Aorta (tissue), 5 donors: ENCODE measurements at regions not wholly inside any gene's neighbourhood (a gene's known extent, or its start where the extent isn't known, plus 50 kb on each side); places are given as distances from the start of the nearest gene placed in this dataset.

ENCODE experiments used
- ATAC-seq: fragments of 200-7000 bp; cut with Tn5 transposase; one replicate; pipeline ENCODE4 v1.9.1; 2022; ENCODE audit warnings: moderate library complexity; ENCODE audit not compliant: low FRiP score
- DNase-seq, 2 donors: peaks; one replicate each; pipeline ENCODE4 v3.0.0-alpha.2; 2020
- H3K27ac ChIP-seq, 2 donors: one replicate each; pipeline ENCODE4 v1.5.1; 2013; ENCODE audit warnings: low read length in 2 of 2, mild to moderate bottlenecking in 2 of 2, moderate library complexity in 2 of 2, control low read depth in 1 of 2, inconsistent platforms in 1 of 2, low read depth in 1 of 2
- H3K27me3 ChIP-seq, 2 donors: one replicate each; pipeline ENCODE4 v1.6.1; 2013; ENCODE audit warnings: control low read depth in 1 of 2, low read length in 1 of 2, mild to moderate bottlenecking in 1 of 2, moderate library complexity in 1 of 2; ENCODE audit not compliant: insufficient read depth in 2 of 2, control insufficient read depth in 1 of 2
- H3K36me3 ChIP-seq, 2 donors: one replicate each; pipeline ENCODE4 v1.6.1; 2013; ENCODE audit warnings: control low read depth in 1 of 2, low read length in 1 of 2, mild to moderate bottlenecking in 1 of 2; ENCODE audit not compliant: insufficient read depth in 2 of 2, control insufficient read depth in 1 of 2
- H3K4me1 ChIP-seq, 2 donors: one replicate each; pipeline ENCODE4 v1.6.1; 2013; ENCODE audit warnings: low read length in 2 of 2, control low read depth in 1 of 2, mild to moderate bottlenecking in 1 of 2, moderate library complexity in 1 of 2; ENCODE audit not compliant: insufficient read depth in 2 of 2, control insufficient read depth in 1 of 2
- H3K4me3 ChIP-seq, 2 donors: one replicate each; pipeline ENCODE4 v1.5.1; 2013; ENCODE audit warnings: low read length in 2 of 2, control low read depth in 1 of 2, mild to moderate bottlenecking in 1 of 2
- H3K9me3 ChIP-seq: one replicate; pipeline ENCODE4 v1.6.1; 2013; ENCODE audit warnings: mild to moderate bottlenecking, low read length; ENCODE audit not compliant: control insufficient read depth
- WGBS, 2 donors: extraction: QIAGEN DNeasy Blood & Tissue Kit; methylation state at CpG; one replicate each; pipeline ENCODE4 v1.1.7; 2013; 5-methylcytosine and 5-hydroxymethylcytosine counted together
- intact Hi-C, 2 donors: fragments of 100-400 bp; cut with DNase I; formaldehyde crosslinking; loops; one replicate each; pipeline versions ENCODE4 v1.14.2 to v1.15.0; 2022
- donor health status: healthy with polysubstance abuse.
- donor health status: Bipolar disorder and iron deficiency.
- donor health status: DM: no; HTN: no; CAD: no.
- donor health status: DM: no; HTN: no; CAD: no.
- donor health status: DM: yes; HTN: yes; CAD: no.

DNA sequence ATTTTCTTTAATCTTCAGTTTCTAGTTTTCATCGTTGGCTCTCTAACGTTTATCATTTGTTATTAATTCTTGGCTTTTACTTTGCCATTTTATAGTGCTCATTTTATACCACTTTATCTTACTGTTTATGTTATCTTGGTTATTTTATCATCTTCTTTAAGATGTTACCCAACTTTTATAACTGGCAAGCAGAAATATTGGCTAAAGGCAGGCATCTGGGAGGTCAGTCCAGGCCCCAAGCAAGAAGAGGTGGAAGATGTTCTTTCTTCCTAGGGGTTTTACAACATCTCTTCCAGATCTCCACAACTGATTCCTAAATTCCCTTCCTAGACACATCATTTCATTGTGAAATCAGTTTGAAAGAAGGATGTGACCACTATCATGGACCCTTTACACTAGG is 208.1 kb downstream of the AHR start:
- no peaks in the 10 kb centered on the region for H3K27me3 ChIP-seq
- no peak overlapping the region for H3K4me3 ChIP-seq
- H3K27ac ChIP-seq, result no peak overlapping the region
- 81 to 82% methylated on average over 2 of the region's 2 CpGs for WGBS, 2 donors
- H3K9me3 ChIP-seq, result no peaks in the 10 kb centered on the region
- DNase-seq, result no peak
- no peaks in the 10 kb centered on the region for H3K36me3 ChIP-seq
- ATAC-seq, result no peak
- H3K4me1 ChIP-seq, result no peaks in the 10 kb centered on the region
- intact Hi-C loops, result loop anchor here in 1 of 2 donors (5.0 kb wide), 1 partner anchor 36 kb away; no protein-coding TSS in a partner anchor

DNA sequence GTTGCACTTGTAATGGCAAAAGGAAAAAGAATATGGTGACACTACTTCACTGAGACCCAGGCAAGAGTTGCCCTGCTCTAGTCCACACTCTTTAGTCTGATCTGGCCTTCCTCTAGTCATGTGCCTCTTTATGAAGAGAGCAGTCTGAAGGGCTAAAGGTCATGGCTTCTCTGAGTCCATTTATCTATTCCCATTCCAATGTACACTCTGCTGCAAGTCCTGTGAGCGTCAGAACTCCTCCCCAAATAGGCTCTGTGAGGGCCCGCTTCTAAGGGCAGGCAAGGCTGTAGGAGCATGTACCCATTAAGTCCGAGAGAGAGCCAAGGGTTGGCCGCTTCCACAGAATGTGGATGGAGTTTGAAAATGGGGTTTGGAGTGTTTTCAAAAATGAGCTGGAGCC is 209.3 kb downstream of the AHR start:
- Histone ChIP-seq H3K27ac (no peak overlapping the region), H3K4me3 (no peak overlapping the region), H3K9me3 (no peaks in the 10 kb centered on the region), H3K27me3 (no peaks in the 10 kb centered on the region), H3K4me1 (no peaks in the 10 kb centered on the region), H3K36me3 (no peaks in the 10 kb centered on the region)
- ATAC-seq (no peak), DNase-seq (no peak)
- WGBS, 2 donors, result 95 to 97% methylated on average over 4 of the region's 4 CpGs
- intact Hi-C loops, result loop anchor here in 1 of 2 donors (5.0 kb wide), 1 partner anchor 35 kb away; no protein-coding TSS in a partner anchor

DNA sequence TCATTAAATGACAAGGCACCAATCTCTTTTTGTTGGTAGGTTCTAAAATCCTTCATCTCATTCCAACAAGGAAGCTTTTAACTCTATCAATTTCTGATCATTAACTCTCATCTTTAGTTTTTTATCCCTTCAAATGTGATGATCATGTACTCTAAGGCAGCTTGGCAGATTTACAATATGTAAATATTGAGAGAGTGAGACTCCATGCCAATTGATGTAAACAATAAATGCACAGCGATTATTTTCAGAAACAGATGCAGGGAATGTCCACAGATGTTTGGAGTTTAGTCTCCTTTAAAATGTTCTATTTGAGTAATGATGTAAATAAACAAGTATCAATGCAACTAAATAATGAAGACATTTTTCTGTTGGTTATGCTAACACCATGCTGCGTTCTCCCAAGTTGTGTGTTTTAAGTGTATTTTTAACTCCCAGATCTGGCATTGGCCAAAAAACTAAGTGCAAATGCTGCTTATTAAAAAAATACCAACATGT is 213.8 kb downstream of the AHR start:
- intact Hi-C loops, result no loop called here
- 38 to 39% methylated on average over 2 of the region's 2 CpGs for WGBS, 2 donors

DNA sequence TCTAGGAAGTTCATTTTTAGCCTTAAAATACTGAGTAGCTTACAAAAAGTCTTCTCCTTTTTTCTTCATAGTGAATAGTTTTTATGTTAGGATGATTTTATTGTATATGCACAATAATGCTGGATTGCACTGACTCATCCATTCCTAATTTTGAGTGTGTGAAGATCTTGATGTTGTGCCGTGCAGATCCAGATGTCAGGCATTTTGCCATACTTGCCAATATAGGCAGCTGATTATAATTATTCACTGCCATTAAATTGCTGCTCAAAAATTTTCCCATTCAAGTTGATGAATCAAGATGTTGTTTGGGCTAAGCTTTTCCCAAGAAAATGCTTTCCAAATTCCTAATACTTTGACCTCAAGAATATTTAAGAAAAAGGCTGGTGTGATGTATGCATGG is 218.3 kb downstream of the AHR start:
- H3K27ac ChIP-seq, result no peak overlapping the region
- no peaks in the 10 kb centered on the region for H3K4me1 ChIP-seq
- no peak for ATAC-seq
- DNase-seq, result no peak
- intact Hi-C loops, result no loop called here
- H3K27me3 ChIP-seq, result no peaks in the 10 kb centered on the region
- H3K9me3 ChIP-seq, result no peaks in the 10 kb centered on the region
- no peaks in the 10 kb centered on the region for H3K36me3 ChIP-seq
- 75 to 82% methylated on average over 1 of the region's 1 CpG for WGBS, 2 donors
- no peak overlapping the region for H3K4me3 ChIP-seq

More for the DNA sequence above, 213.8 kb downstream of the AHR start:
- DNase-seq (no peak), ATAC-seq (no peak)
- Histone ChIP-seq H3K4me1 (no peaks in the 10 kb centered on the region), H3K9me3 (no peaks in the 10 kb centered on the region), H3K27ac (no peak overlapping the region), H3K36me3 (no peaks in the 10 kb centered on the region), H3K4me3 (no peak overlapping the region), H3K27me3 (no peaks in the 10 kb centered on the region)

DNA sequence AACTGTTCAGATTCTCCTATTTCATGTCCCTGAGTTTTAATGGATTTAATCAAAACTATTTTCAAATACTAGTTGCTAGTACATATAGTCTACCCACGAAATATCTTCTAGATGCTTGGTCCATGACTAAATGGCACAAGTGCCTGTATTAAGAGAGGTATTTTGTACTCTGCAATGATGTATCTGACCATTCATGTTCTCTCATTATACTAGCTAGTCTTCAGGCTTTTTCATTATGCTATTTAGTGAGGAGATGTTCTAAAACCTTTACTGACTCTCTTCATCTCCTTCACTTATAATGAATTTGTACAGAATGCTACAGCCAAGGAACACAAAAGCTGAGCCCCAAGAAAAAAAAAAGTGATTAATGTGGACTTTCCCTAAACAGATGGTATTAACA is 222.5 kb downstream of the AHR start:
- DNase-seq (no peak), ATAC-seq (peak; percentile 31)
- H3K9me3 ChIP-seq, result no peaks in the 10 kb centered on the region
- intact Hi-C loops, result loop anchor here in 1 of 2 donors (5.0 to 10.0 kb wide), 3 partner anchors 146 to 536 kb away; no protein-coding TSS in a partner anchor
- no peak overlapping the region for H3K4me3 ChIP-seq
- no peaks in the 10 kb centered on the region for H3K36me3 ChIP-seq
- no peaks in the 10 kb centered on the region for H3K27me3 ChIP-seq
- peaks cover 0 to 3% of the 10 kb centered on the region in 2 donors for H3K4me1 ChIP-seq
- WGBS, 2 donors, result 14 to 33% methylated on average over 1 of the region's 1 CpG
- no peak overlapping the region for H3K27ac ChIP-seq

DNA sequence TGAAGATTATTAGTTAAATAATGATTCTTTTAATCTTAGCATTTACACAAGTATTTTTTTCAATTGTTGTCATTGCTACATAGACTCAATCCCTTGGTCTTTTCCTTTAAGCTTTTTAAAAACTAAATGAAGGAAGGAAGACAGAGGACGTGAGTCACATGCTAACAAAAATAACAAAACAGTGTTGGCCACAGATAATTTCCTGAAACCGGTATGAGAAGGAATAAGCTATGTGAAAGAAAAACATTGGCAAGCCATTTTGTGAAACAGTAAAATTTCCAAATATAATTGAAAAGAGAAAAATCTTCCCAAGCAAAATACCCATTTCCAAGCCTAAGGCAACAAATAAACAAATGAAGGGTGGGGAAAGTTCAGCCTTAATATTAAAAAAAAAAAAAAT is 223.0 kb downstream of the AHR start:
- Histone ChIP-seq H3K4me3 (no peak overlapping the region), H3K9me3 (no peaks in the 10 kb centered on the region), H3K36me3 (no peaks in the 10 kb centered on the region), H3K27me3 (no peaks in the 10 kb centered on the region), H3K4me1 (peaks cover 0 to 3% of the 10 kb centered on the region in 2 donors), H3K27ac (no peak overlapping the region)
- intact Hi-C loops, result loop anchor here in 1 of 2 donors (5.0 to 10.0 kb wide), 3 partner anchors 147 to 537 kb away; no protein-coding TSS in a partner anchor
- ATAC-seq (peak; percentile 55), DNase-seq (no peak)
- WGBS, 2 donors, result 0 to 4% methylated on average over 2 of the region's 2 CpGs

DNA sequence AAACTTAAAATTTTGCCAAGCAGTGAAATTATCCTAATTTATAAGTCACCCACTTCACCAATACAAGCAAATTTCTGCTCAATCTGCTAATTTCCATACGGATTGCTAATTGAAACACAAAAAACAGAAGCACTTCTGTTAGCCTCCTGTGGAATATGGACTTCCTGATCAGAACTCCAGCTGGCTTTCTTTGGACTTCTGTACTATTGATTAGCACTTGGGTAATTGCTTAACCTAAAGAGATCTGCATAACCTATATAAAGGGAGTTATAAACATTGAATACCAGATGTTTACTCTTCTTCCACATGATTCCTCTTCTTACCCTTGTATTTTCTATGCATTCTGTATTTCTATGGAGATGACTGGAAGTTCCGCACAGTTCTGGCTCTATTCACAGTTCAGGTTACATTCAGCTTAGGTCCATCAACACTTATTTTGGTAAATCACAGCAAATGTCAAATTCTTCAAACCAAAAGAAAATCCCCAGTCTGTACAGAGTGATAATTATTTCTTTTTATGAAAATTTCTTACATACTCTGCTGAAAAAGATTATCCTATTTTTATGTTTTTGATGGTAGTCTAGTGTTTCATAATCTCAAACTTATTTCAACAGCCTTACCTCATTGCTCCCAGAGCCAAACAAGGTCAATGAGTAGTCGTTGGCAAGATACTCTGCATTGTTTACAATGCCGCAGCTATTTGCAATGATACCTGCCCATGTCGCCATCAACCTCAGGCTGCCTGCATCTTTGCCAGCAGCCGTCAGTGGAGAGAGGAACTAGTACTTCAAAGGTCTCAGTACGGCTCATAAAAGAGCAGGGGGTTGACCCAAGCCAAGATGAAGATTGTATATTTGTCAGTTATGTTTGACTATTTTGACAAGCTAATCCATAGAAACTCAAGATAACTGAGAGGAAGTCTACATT is 225.6 kb downstream of the AHR start:
- Histone ChIP-seq H3K4me3 (no peak overlapping the region), H3K9me3 (no peaks in the 10 kb centered on the region), H3K4me1 (peaks cover 0 to 3% of the 10 kb centered on the region in 2 donors), H3K27me3 (no peaks in the 10 kb centered on the region), H3K36me3 (no peaks in the 10 kb centered on the region), H3K27ac (no peak overlapping the region)
- DNase-seq, result no peak
- 38% methylated on average over 7 of the region's 7 CpGs for WGBS, 2 donors
- intact Hi-C loops, result loop anchor here in 1 of 2 donors (5.0 to 10.0 kb wide), 3 partner anchors 149 to 539 kb away; no protein-coding TSS in a partner anchor
- peak; percentile 12 for ATAC-seq

DNA sequence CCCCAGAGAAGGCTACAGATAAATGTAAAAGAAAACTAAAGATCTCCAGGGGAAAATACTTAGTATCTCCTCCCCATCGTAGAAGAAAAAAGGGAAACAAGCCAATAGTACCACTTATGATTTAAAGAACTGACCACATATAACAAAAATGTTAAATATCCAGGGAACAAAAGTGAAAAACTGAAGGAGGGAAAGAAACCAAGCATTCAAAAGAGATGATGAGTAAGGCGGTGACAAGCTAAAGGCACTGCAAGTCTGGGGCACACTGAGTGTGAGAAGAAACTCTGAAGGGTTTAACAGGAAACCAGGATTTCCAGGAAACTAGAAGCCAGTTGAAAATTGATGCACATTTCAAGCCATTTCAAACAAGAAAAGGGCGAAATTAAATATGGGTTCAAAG is 226.3 kb downstream of the AHR start:
- no peaks in the 10 kb centered on the region for H3K36me3 ChIP-seq
- no peak overlapping the region for H3K4me3 ChIP-seq
- no peaks in the 10 kb centered on the region for H3K27me3 ChIP-seq
- H3K27ac ChIP-seq, result no peak overlapping the region
- H3K9me3 ChIP-seq, result no peaks in the 10 kb centered on the region
- no peak for ATAC-seq
- DNase-seq, result no peak
- peaks cover 0 to 3% of the 10 kb centered on the region in 2 donors for H3K4me1 ChIP-seq
- intact Hi-C loops, result loop anchor here in 1 of 2 donors (5.0 to 10.0 kb wide), 3 partner anchors 150 to 540 kb away; no protein-coding TSS in a partner anchor
- whole genome bisulfite sequencing, 2 donors, result 41 to 52% methylated on average over 3 of the region's 3 CpGs
